HEK293 (cell line): ENCODE measurements at regions not wholly inside any gene's neighbourhood (a gene's known extent, or its start where the extent isn't known, plus 50 kb on each side); places are given as distances from the start of the nearest gene placed in this dataset.

ENCODE experiments used
- CTCF ChIA-PET: fragments of 350-600 bp; formaldehyde crosslinking; extraction: SDS; loops from one replicate; lab custom pipeline; 2021; ENCODE audit warnings: antibody characterized with exemption; lab: Yijun Ruan, JAX
- POLR2A ChIA-PET: fragments of 300-600 bp; formaldehyde crosslinking; extraction: SDS; loops from one replicate; lab custom pipeline; 2020; ENCODE audit warnings: antibody characterized with exemption, inconsistent platforms; lab: Yijun Ruan, JAX
- H3K27ac ChIP-seq: fragments of 200-500 bp; sonication (Bioruptor generic); 2 replicates; pipeline ENCODE4 v1.5.1; 2014; ENCODE audit warnings: low read depth, low read length, control low read depth, inconsistent platforms; ENCODE audit errors: extremely low read depth
- H3K36me3 ChIP-seq, 2 experiments: fragments of 200-500 bp in 1 of 2; sonication (Bioruptor generic) in 1 of 2; 1 replicate in 1 of 2; 2 replicates in 1 of 2; pipeline ENCODE4 v1.5.1; 2014 to 2017; ENCODE audit warnings: inconsistent platforms in 2 of 2, low read length in 2 of 2; ENCODE audit not compliant: control insufficient read depth in 2 of 2, insufficient read depth in 1 of 2
- H3K4me1 ChIP-seq: fragments of 200-500 bp; sonication (Bioruptor generic); 2 replicates; pipeline ENCODE4 v1.5.1; 2014; ENCODE audit warnings: mild to moderate bottlenecking, low read length, inconsistent platforms; ENCODE audit not compliant: control insufficient read depth, insufficient read depth
- H3K4me3 ChIP-seq: 2 replicates; pipeline ENCODE4 v1.5.1; 2011; ENCODE audit warnings: low read depth, mild to moderate bottlenecking, control low read depth, low read length, moderate library complexity
- H3K9me3 ChIP-seq: fragments of 200-500 bp; sonication (Bioruptor generic); 2 replicates; pipeline ENCODE4 v1.5.1; 2014; ENCODE audit warnings: low read depth, low read length, inconsistent platforms; ENCODE audit not compliant: control insufficient read depth, insufficient read depth
- INSM2 ChIP-seq: fragments of 450-650 bp; formaldehyde crosslinking; IDR thresholded peaks from 2 replicates; pipeline ENCODE4 v1.5.1; 2016; ENCODE audit warnings: missing biosample characterization, missing genetic modification characterization
- KLF17 ChIP-seq: fragments of 450-650 bp; formaldehyde crosslinking; IDR thresholded peaks from 2 replicates; pipeline ENCODE4 v1.5.1; 2016; ENCODE audit warnings: missing biosample characterization, missing genetic modification characterization
- KLF7 ChIP-seq: fragments of 450-650 bp; formaldehyde crosslinking; IDR thresholded peaks from 2 replicates; pipeline ENCODE4 v1.5.1; 2016; ENCODE audit warnings: missing biosample characterization, missing genetic modification characterization, borderline replicate concordance
- MZF1 ChIP-seq: fragments of 450-650 bp; formaldehyde crosslinking; IDR thresholded peaks from 2 replicates; pipeline ENCODE4 v1.5.1; 2017; ENCODE audit warnings: missing biosample characterization, missing genetic modification characterization, borderline replicate concordance
- PATZ1 ChIP-seq: fragments of 450-650 bp; formaldehyde crosslinking; IDR thresholded peaks from 2 replicates; pipeline ENCODE4 v1.5.1; 2016; ENCODE audit warnings: missing biosample characterization, missing genetic modification characterization
- PRDM10 ChIP-seq: fragments of 450-650 bp; formaldehyde crosslinking; IDR thresholded peaks from 2 replicates; pipeline ENCODE4 v1.5.1; 2016; ENCODE audit warnings: missing biosample characterization, missing genetic modification characterization
- RBAK ChIP-seq: fragments of 450-650 bp; formaldehyde crosslinking; IDR thresholded peaks from 2 replicates; pipeline ENCODE4 v1.5.1; 2016; ENCODE audit warnings: missing biosample characterization, missing genetic modification characterization
- SCRT2 ChIP-seq: fragments of 450-650 bp; formaldehyde crosslinking; IDR thresholded peaks from 2 replicates; pipeline ENCODE4 v1.5.1; 2016; ENCODE audit warnings: missing biosample characterization, missing genetic modification characterization
- ZFHX2 ChIP-seq: fragments of 450-650 bp; formaldehyde crosslinking; conservative IDR thresholded peaks from 2 replicates; pipeline ENCODE4 v1.5.1; 2016; ENCODE audit warnings: missing biosample characterization, missing genetic modification characterization
- ZIC2 ChIP-seq: fragments of 450-650 bp; formaldehyde crosslinking; IDR thresholded peaks from 2 replicates; pipeline ENCODE4 v1.5.1; 2016; ENCODE audit warnings: missing biosample characterization, missing genetic modification characterization
- ZNF133 ChIP-seq: fragments of 450-650 bp; formaldehyde crosslinking; IDR thresholded peaks from 2 replicates; pipeline ENCODE4 v1.5.1; 2016; ENCODE audit warnings: missing biosample characterization, missing genetic modification characterization
- ZNF146 ChIP-seq: fragments of 450-650 bp; formaldehyde crosslinking; IDR thresholded peaks from 2 replicates; pipeline ENCODE4 v1.5.1; 2016; ENCODE audit warnings: missing biosample characterization, missing genetic modification characterization
- ZNF184 ChIP-seq: fragments of 450-650 bp; IDR thresholded peaks from 2 replicates; pipeline ENCODE4 v1.5.1; 2018; ENCODE audit warnings: missing biosample characterization, mild to moderate bottlenecking, missing genetic modification characterization
- ZNF23 ChIP-seq: fragments of 450-650 bp; formaldehyde crosslinking; IDR thresholded peaks from 2 replicates; pipeline ENCODE4 v1.5.1; 2016; ENCODE audit warnings: missing biosample characterization, missing genetic modification characterization, borderline replicate concordance
- ZNF24 ChIP-seq: fragments of 450-650 bp; formaldehyde crosslinking; IDR thresholded peaks from 2 replicates; pipeline ENCODE4 v1.5.1; 2016; ENCODE audit warnings: missing biosample characterization, missing genetic modification characterization
- ZNF391 ChIP-seq: fragments of 450-650 bp; formaldehyde crosslinking; IDR thresholded peaks from 2 replicates; pipeline ENCODE4 v1.5.1; 2016; ENCODE audit warnings: low read depth, missing biosample characterization, missing genetic modification characterization, borderline replicate concordance
- ZNF416 ChIP-seq: fragments of 450-650 bp; formaldehyde crosslinking; IDR thresholded peaks from 2 replicates; pipeline ENCODE4 v1.5.1; 2016; ENCODE audit warnings: missing biosample characterization, missing genetic modification characterization
- ZNF530 ChIP-seq: fragments of 450-650 bp; formaldehyde crosslinking; IDR thresholded peaks from 2 replicates; pipeline ENCODE4 v1.5.1; 2016; ENCODE audit warnings: low read depth, missing biosample characterization, missing genetic modification characterization
- ZNF549 ChIP-seq: fragments of 450-650 bp; IDR thresholded peaks from 2 replicates; pipeline ENCODE4 v1.5.1; 2018; ENCODE audit warnings: missing biosample characterization, missing genetic modification characterization, mild to moderate bottlenecking, inconsistent platforms, moderate library complexity
- ZNF571 ChIP-seq: fragments of 450-650 bp; formaldehyde crosslinking; IDR thresholded peaks from 2 replicates; pipeline ENCODE4 v1.5.0; 2017; ENCODE audit warnings: missing biosample characterization, missing genetic modification characterization
- ZNF596 ChIP-seq: fragments of 450-650 bp; IDR thresholded peaks from 2 replicates; pipeline ENCODE4 v1.5.0; 2018; ENCODE audit warnings: missing biosample characterization, mild to moderate bottlenecking, missing genetic modification characterization, moderate library complexity
- ZNF654 ChIP-seq: fragments of 450-650 bp; formaldehyde crosslinking; IDR thresholded peaks from 2 replicates; pipeline ENCODE4 v1.5.1; 2016; ENCODE audit warnings: low read depth, missing biosample characterization, missing genetic modification characterization
- ZNF658 ChIP-seq: fragments of 450-650 bp; formaldehyde crosslinking; IDR thresholded peaks from 2 replicates; pipeline ENCODE4; 2016; ENCODE audit warnings: missing biosample characterization, missing genetic modification characterization
- ZNF670 ChIP-seq: fragments of 450-650 bp; formaldehyde crosslinking; IDR thresholded peaks from 2 replicates; pipeline ENCODE4 v1.5.1; 2016; ENCODE audit warnings: missing biosample characterization, missing genetic modification characterization, low read depth
- ZNF785 ChIP-seq: fragments of 450-650 bp; formaldehyde crosslinking; IDR thresholded peaks from 2 replicates; pipeline ENCODE4 v1.5.1; 2016; ENCODE audit warnings: missing biosample characterization, missing genetic modification characterization
- ZNF792 ChIP-seq: fragments of 450-650 bp; formaldehyde crosslinking; IDR thresholded peaks from 2 replicates; pipeline ENCODE4 v1.5.1; 2016; ENCODE audit warnings: missing biosample characterization, missing genetic modification characterization

- no peak overlapping the region for H3K4me3 ChIP-seq
- CTCF ChIA-PET: no interaction called here
- no peaks in the 10 kb centered on the region for H3K9me3 ChIP-seq
- no peaks in the 10 kb centered on the region for H3K36me3 ChIP-seq
- H3K4me1 ChIP-seq: no peaks in the 10 kb centered on the region
- no peak overlapping the region for H3K27ac ChIP-seq
- POLR2A ChIA-PET: no interaction called here
- TF ChIP-seq ZNF416 (tag by site-specific recombination) (no peak), ZNF549 (tag by site-specific recombination) (no peak), ZNF658 (tag by site-specific recombination) (no peak), PATZ1 (tag by site-specific recombination) (no peak), ZFHX2 (tag by site-specific recombination) (no peak), ZNF133 (no peak), ZNF24 (tag by site-specific recombination) (no peak)
Measured at GRCh38 chr1:217019475-217019874, 296.2 kb upstream of the ESRRG start.

- Histone ChIP-seq H3K4me1 (no peaks in the 10 kb centered on the region), H3K9me3 (no peaks in the 10 kb centered on the region), H3K4me3 (no peak overlapping the region), H3K36me3 (no peaks in the 10 kb centered on the region), H3K27ac (no peak overlapping the region)
- POLR2A ChIA-PET: no interaction called here
- CTCF ChIA-PET: interaction anchor here (0.6 kb wide), 1 partner anchor 10 kb away, joined by 3 read pairs; no protein-coding TSS in a partner anchor
- TF ChIP-seq ZNF391 (tag by site-specific recombination) (no peak), ZNF654 (tag by site-specific recombination) (no peak), ZNF785 (tag by site-specific recombination) (no peak), ZIC2 (no peak), ZNF530 (tag by site-specific recombination) (no peak), ZNF184 (tag by site-specific recombination) (no peak), KLF7 (tag by site-specific recombination) (no peak)
Measured at GRCh38 chr1:217018648-217019047, 295.4 kb upstream of the ESRRG start.

DNA sequence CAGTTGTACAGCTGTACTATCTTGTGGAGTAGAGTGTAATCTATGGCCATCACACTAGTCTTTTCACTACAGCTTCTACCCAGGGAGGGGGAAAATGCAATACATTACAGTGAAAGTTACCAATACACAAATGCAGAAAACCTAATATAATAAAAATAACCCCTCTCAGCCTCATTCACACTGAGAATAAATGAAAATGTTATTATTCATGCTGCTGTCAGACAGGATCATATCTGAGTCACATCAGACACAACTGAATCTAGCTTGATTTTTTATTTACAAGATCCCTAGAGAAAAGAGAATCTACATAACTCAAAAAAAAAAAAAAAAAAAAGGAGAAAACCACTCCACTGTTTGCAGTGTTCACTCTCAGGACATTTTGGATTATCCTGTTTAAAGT, 293.9 kb upstream of the ESRRG start:
- H3K27ac ChIP-seq: no peak overlapping the region
- ChIA-PET POLR2A (no interaction called here), CTCF (no interaction called here)
- H3K9me3 ChIP-seq: no peaks in the 10 kb centered on the region
- H3K36me3 ChIP-seq: no peaks in the 10 kb centered on the region
- H3K4me1 ChIP-seq: no peaks in the 10 kb centered on the region
- H3K4me3 ChIP-seq: no peak overlapping the region
- TF ChIP-seq ZNF670 (tag by site-specific recombination) (no peak), SCRT2 (tag by site-specific recombination) (no peak), MZF1 (no peak), ZNF23 (tag by site-specific recombination) (no peak), ZNF792 (tag by site-specific recombination) (no peak), RBAK (tag by site-specific recombination) (no peak), PRDM10 (tag by site-specific recombination) (no peak), ZNF146 (tag by site-specific recombination) (no peak), ZNF391 (tag by site-specific recombination) (no peak), KLF17 (tag by site-specific recombination) (no peak), ZNF596 (no peak), INSM2 (tag by site-specific recombination) (no peak), ZNF571 (no peak)
